ENCODE measurements at regions not wholly inside any gene's neighbourhood (a gene's known extent, or its start where the extent isn't known, plus 50 kb on each side); places are given as distances from the start of the nearest gene placed in this dataset.

GRCh38 chr3:168625477-168625876, 529.8 kb upstream of the GOLIM4 start:
- H3K4me3 ChIP-seq (ENCODE audit: low read depth in 2 of 2, low read length in 1 of 2), result no peak overlapping the region
- H4K20me1 ChIP-seq (ENCODE audit: insufficient read depth), result no peaks in the 10 kb centered on the region
- CTCF ChIA-PET, result interaction anchor here (0.6 to 6.5 kb wide), 7 partner anchors 11 to 460 kb away, joined by 3 to 61 read pairs (median 3); no protein-coding TSS in a partner anchor
- no peaks in the 10 kb centered on the region for H3K9me3 ChIP-seq
- H3K27me3 ChIP-seq (ENCODE audit: insufficient read depth), result no peaks in the 10 kb centered on the region
- H3K27ac ChIP-seq (ENCODE audit: low read depth in 2 of 2, low read length in 1 of 2), result no peak overlapping the region
- H3K9ac ChIP-seq, result no peak overlapping the region
- H3K79me2 ChIP-seq (ENCODE audit: insufficient read depth), result no peaks in the 10 kb centered on the region
- H3K4me1 ChIP-seq (ENCODE audit: control insufficient read depth in 1 of 2, insufficient read depth in 2 of 2, low read depth in 1 of 2, low read length in 1 of 2), result no peaks in the 10 kb centered on the region; a peak in 1 of 4 replicates
- H2AFZ ChIP-seq (ENCODE audit: low read depth), result no peak overlapping the region
- H3K36me3 ChIP-seq (replicated peaks in 1 of 2; ENCODE audit: control insufficient read depth in 1 of 2, insufficient read depth in 2 of 2, low read length in 1 of 2), result no peaks in the 10 kb centered on the region
- no peaks in the 10 kb centered on the region for H3F3A ChIP-seq (replicated peaks; ENCODE audit: insufficient read depth)
- DNase-seq, result no peak
- POLR2A ChIA-PET, result no interaction called here
- TF ChIP-seq EP300 (IDR thresholded peaks at IDR 0.05; ENCODE audit: borderline replicate concordance in 1 of 2, low read depth in 1 of 2, low read length in 1 of 2), result no peak
- no peaks in the 10 kb centered on the region for H3K9me2 ChIP-seq
- H3K4me2 ChIP-seq, result no peak overlapping the region

- CTCF ChIA-PET, result interaction anchor here (0.9 to 6.5 kb wide), 7 partner anchors 11 to 460 kb away, joined by 3 to 61 read pairs (median 4); no protein-coding TSS in a partner anchor
- 76% methylated on average over 1 of the region's 1 CpG for WGBS (ENCODE audit: low lambda C conversion rate)
Measured at GRCh38 chr3:168624892-168625448, 529.2 kb upstream of the GOLIM4 start.

More at GRCh38 chr3:168624892-168625448, 529.2 kb upstream of the GOLIM4 start:
- no peaks in the 10 kb centered on the region for H3K9me2 ChIP-seq
- H3K36me3 ChIP-seq (replicated peaks in 1 of 2; ENCODE audit: control insufficient read depth in 1 of 2, insufficient read depth in 2 of 2, low read length in 1 of 2), result no peaks in the 10 kb centered on the region
- H3K9me3 ChIP-seq, result no peaks in the 10 kb centered on the region
- no peaks in the 10 kb centered on the region for H3K79me2 ChIP-seq (ENCODE audit: insufficient read depth)
- no peak overlapping the region for H2AFZ ChIP-seq (ENCODE audit: low read depth)
- no peak for TF ChIP-seq RFX5 (IDR thresholded peaks at IDR 0.05; ENCODE audit: low read length)
- no peak for TF ChIP-seq ZBTB33 (IDR thresholded peaks at IDR 0.05; ENCODE audit: borderline replicate concordance, low read depth)
- no peak for TF ChIP-seq EZH2phosphoT487 (IDR thresholded peaks at IDR 0.05; ENCODE audit: borderline replicate concordance, low read depth)
- no peak for TF ChIP-seq SMC3 (IDR thresholded peaks at IDR 0.05; ENCODE audit: low read depth, low read length)
- TF ChIP-seq RAD21 (IDR thresholded peaks at IDR 0.05; ENCODE audit: low read length), result no peak
- TF ChIP-seq MAX (IDR thresholded peaks at IDR 0.05; ENCODE audit: low read depth), result no peak
- TF ChIP-seq GABPA (IDR thresholded peaks at IDR 0.05; ENCODE audit: low read depth), result no peak
- TF ChIP-seq JUND (IDR thresholded peaks at IDR 0.05), result no peak
- no peak for TF ChIP-seq YY1 (IDR thresholded peaks at IDR 0.05; ENCODE audit: low read depth)
- TF ChIP-seq FOSL2 (IDR thresholded peaks at IDR 0.05; ENCODE audit: borderline replicate concordance, low read depth), result no peak
- TF ChIP-seq POLR2AphosphoS5 (IDR thresholded peaks at IDR 0.05; ENCODE audit: low read depth, low read length), result no peak
- no peak for TF ChIP-seq MXI1 (IDR thresholded peaks at IDR 0.05; ENCODE audit: low read depth, low read length)
- no peak for DNase-seq
- no peaks in the 10 kb centered on the region; a peak in 1 of 4 replicates for H3K4me1 ChIP-seq (ENCODE audit: control insufficient read depth in 1 of 2, insufficient read depth in 2 of 2, low read depth in 1 of 2, low read length in 1 of 2)
- H3K27me3 ChIP-seq (ENCODE audit: insufficient read depth), result no peaks in the 10 kb centered on the region
- H4K20me1 ChIP-seq (ENCODE audit: insufficient read depth), result no peaks in the 10 kb centered on the region
- POLR2A ChIA-PET, result no interaction called here
- H3K4me3 ChIP-seq (ENCODE audit: low read depth in 2 of 2, low read length in 1 of 2), result no peak overlapping the region
- H3K4me2 ChIP-seq, result no peak overlapping the region
- no peak overlapping the region for H3K9ac ChIP-seq
- no peak overlapping the region for H3K27ac ChIP-seq (ENCODE audit: low read depth in 2 of 2, low read length in 1 of 2)
- no peaks in the 10 kb centered on the region for H3F3A ChIP-seq (replicated peaks; ENCODE audit: insufficient read depth)

Measured in SK-N-SH (cell line).